KMS-11 (cell line): ENCODE measurements at regions not wholly inside any gene's neighbourhood (a gene's known extent, or its start where the extent isn't known, plus 50 kb on each side); places are given as distances from the start of the nearest gene placed in this dataset.
"Not testable (repeated sequence)": the region's sequence is repeated elsewhere in the genome, so short reads cannot be mapped to it uniquely, and the experiment has no call there.

Source experiments
- H2AFZ ChIP-seq: fragments of 200-600 bp; sonication (generic); 2 replicates; pipeline ENCODE4 v1.6.1; 2016; ENCODE audit warnings: antibody characterized with exemption, mixed run types, low read depth
- H3K27ac ChIP-seq: fragments of 200-600 bp; sonication (generic); 2 replicates; pipeline ENCODE4 v1.6.1; 2016; ENCODE audit warnings: mild to moderate bottlenecking, mixed run types
- H3K27me3 ChIP-seq: fragments of 200-600 bp; sonication (generic); 2 replicates; pipeline ENCODE4 v1.6.1; 2017; ENCODE audit warnings: mild to moderate bottlenecking, low read depth, mixed run types, moderate library complexity; ENCODE audit not compliant: insufficient read depth
- H3K36me3 ChIP-seq: fragments of 200-600 bp; sonication (generic); 2 replicates; pipeline ENCODE4 v1.6.1; 2017; ENCODE audit warnings: mild to moderate bottlenecking, mixed run types; ENCODE audit not compliant: insufficient read depth
- H3K4me1 ChIP-seq: fragments of 200-600 bp; sonication (generic); 2 replicates; pipeline ENCODE4 v1.6.1; 2016; ENCODE audit warnings: mild to moderate bottlenecking, low read depth, mixed run types; ENCODE audit not compliant: poor library complexity, severe bottlenecking
- H3K4me2 ChIP-seq: fragments of 200-600 bp; sonication (generic); 2 replicates; pipeline ENCODE4 v1.7.0; 2016; ENCODE audit warnings: mild to moderate bottlenecking, mixed run types
- H3K4me3 ChIP-seq: fragments of 200-600 bp; sonication (generic); IDR thresholded peaks from 2 replicates; pipeline ENCODE4 v1.6.1; 2017; ENCODE audit warnings: low read depth, low read length, mixed read lengths; ENCODE audit not compliant: insufficient read depth
- H3K79me2 ChIP-seq: fragments of 200-600 bp; sonication (generic); 2 replicates; pipeline ENCODE4 v1.6.1; 2016; ENCODE audit warnings: low read depth, mixed run types; ENCODE audit not compliant: insufficient read depth
- H3K9ac ChIP-seq: fragments of 200-600 bp; sonication (generic); 2 replicates; pipeline ENCODE4 v1.6.1; 2016; ENCODE audit warnings: mild to moderate bottlenecking, mixed run types
- H4K20me1 ChIP-seq: fragments of 200-600 bp; sonication (generic); 2 replicates; pipeline ENCODE4 v1.6.1; 2016; ENCODE audit warnings: mild to moderate bottlenecking, mixed run types; ENCODE audit not compliant: insufficient read depth
- CTCF ChIP-seq: fragments of 200-600 bp; sonication (generic); conservative IDR thresholded peaks from 2 replicates; pipeline ENCODE4 v1.6.1; 2017; ENCODE audit warnings: low read depth, mild to moderate bottlenecking, antibody characterized with exemption, low read length, moderate library complexity, mixed read lengths

- not testable (repeated sequence) for H4K20me1 ChIP-seq, H3K4me3 ChIP-seq, H3K9ac ChIP-seq, H3K27ac ChIP-seq, H3K79me2 ChIP-seq, H3K27me3 ChIP-seq, H2AFZ ChIP-seq, H3K36me3 ChIP-seq, H3K4me2 ChIP-seq, H3K4me1 ChIP-seq
These were observed 256.6 kb downstream of the GADD45G start for GRCh38 chr9:89861371-89861770.

- no peaks in the 10 kb centered on the region for H3K36me3 ChIP-seq
These were observed 257.5 kb downstream of the GADD45G start for GRCh38 chr9:89862316-89862715.

GRCh38 chr9:89863141-89863540 is 258.3 kb downstream of the GADD45G start:
- Histone ChIP-seq H2AFZ (no peak overlapping the region), H3K9ac (no peak overlapping the region), H3K4me2 (no peak overlapping the region), H3K4me3 (no peak overlapping the region), H3K36me3 (no peaks in the 10 kb centered on the region), H3K79me2 (no peaks in the 10 kb centered on the region), H4K20me1 (no peaks in the 10 kb centered on the region), H3K4me1 (no peaks in the 10 kb centered on the region), H3K27me3 (no peaks in the 10 kb centered on the region), H3K27ac (no peak overlapping the region)
- no peak for TF ChIP-seq CTCF

More at GRCh38 chr9:89862316-89862715, 257.5 kb downstream of the GADD45G start:
- no peak overlapping the region for H2AFZ ChIP-seq
- H3K4me1 ChIP-seq: no peaks in the 10 kb centered on the region
- H3K27me3 ChIP-seq: no peaks in the 10 kb centered on the region
- no peaks in the 10 kb centered on the region for H3K79me2 ChIP-seq
- no peak overlapping the region for H3K27ac ChIP-seq
- no peak for TF ChIP-seq CTCF
- H3K9ac ChIP-seq: no peak overlapping the region
- H3K4me3 ChIP-seq: no peak overlapping the region
- no peaks in the 10 kb centered on the region for H4K20me1 ChIP-seq
- no peak overlapping the region for H3K4me2 ChIP-seq

- no peak for TF ChIP-seq CTCF
These were observed 259.0 kb downstream of the GADD45G start for GRCh38 chr9:89863837-89864236.

GRCh38 chr9:89864257-89864656 is 259.4 kb downstream of the GADD45G start:
- no peak for TF ChIP-seq CTCF
- Histone ChIP-seq H3K79me2 (no peaks in the 10 kb centered on the region), H3K4me1 (no peaks in the 10 kb centered on the region), H3K27me3 (no peaks in the 10 kb centered on the region), H4K20me1 (no peaks in the 10 kb centered on the region), H3K4me2 (no peak overlapping the region), H2AFZ (no peak overlapping the region), H3K4me3 (no peak overlapping the region), H3K27ac (no peak overlapping the region), H3K9ac (no peak overlapping the region), H3K36me3 (no peaks in the 10 kb centered on the region)

More at GRCh38 chr9:89863837-89864236, 259.0 kb downstream of the GADD45G start:
- Histone ChIP-seq H3K27ac (no peak overlapping the region), H3K36me3 (no peaks in the 10 kb centered on the region), H3K79me2 (no peaks in the 10 kb centered on the region), H3K4me2 (no peak overlapping the region), H3K27me3 (no peaks in the 10 kb centered on the region), H3K4me1 (no peaks in the 10 kb centered on the region), H3K4me3 (no peak overlapping the region), H2AFZ (no peak overlapping the region), H3K9ac (no peak overlapping the region), H4K20me1 (no peaks in the 10 kb centered on the region)
